ENCODE measurements at regions not wholly inside any gene's neighbourhood (a gene's known extent, or its start where the extent isn't known, plus 50 kb on each side); places are given as distances from the start of the nearest gene placed in this dataset.
A peak's percentile ranks its signal among the peaks of the same experiment; 100 is the strongest.

GRCh38 chr5:68409259-68409658, 193.7 kb downstream of the PIK3R1 start:
- no peak for DNase-seq

DNA sequence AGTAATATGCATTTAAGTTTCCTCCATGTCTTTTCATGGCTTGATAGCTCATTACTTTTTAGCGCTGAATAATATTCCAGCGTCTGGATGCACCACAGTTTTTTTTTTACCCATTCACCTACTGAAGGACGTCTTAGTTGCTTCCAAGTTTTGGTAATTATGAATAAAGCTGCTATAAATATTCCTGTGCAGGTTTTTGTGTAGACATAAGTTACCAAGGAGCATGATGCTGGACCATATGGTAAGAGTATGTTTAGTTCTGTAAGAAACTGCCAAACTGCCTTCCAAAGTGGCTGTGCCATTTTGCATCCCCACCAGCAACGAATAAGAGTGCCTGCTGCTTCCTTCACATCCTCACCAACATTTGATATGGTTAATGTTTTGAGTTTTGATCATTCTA, 195.6 kb downstream of the PIK3R1 start:
- DNase-seq = no peak

GRCh38 chr5:68415177-68416085, 199.9 kb downstream of the PIK3R1 start:
- DNase-seq = no peak

GRCh38 chr5:68416714-68417113, 201.2 kb downstream of the PIK3R1 start:
- DNase-seq = no peak

GRCh38 chr5:68418201-68418600, 202.6 kb downstream of the PIK3R1 start:
- peak; percentile 25 for DNase-seq

GRCh38 chr5:68418680-68419079, 203.1 kb downstream of the PIK3R1 start:
- DNase-seq = peak; percentile 18

- DNase-seq = peak; percentile 31
Measured at GRCh38 chr5:68419081-68419636, 203.6 kb downstream of the PIK3R1 start.

DNA sequence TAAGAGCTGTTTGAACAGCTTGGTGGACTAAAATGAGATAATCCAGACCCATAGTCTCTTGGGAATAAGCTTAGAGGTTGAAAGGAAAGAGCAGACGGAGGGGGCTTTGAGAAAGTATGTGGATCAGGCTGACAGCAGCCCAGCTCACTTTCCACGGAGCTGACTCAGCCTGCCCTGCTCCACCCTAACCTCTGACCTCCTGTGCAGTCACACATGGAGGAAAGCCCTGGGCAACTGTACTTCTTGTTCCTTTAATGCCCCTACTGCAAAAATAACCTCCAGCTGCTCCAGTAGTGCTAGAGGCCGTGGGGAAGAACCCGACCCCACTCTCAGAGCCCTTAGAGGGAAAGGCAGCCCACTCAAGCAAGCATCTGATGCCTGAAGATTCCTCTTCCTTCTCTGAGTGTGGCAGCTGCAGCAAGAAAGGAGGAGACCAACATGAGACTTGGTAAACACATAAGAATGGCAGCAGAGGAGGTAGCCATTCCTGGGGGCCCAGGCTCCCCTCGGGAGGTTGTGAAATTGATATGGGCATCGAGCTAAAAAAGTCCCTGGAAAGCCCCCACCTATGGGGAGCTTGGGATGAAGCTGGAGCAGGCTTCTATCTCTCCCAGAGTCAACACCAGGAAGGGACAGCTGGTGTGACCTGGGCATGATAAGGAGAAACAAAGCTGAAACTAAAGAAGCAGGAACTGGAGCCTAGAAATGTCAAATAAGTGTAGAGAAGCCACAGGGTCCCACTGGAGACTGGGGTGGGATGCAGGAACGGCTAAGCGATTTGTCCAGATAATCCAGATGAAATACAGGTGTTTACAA, 204.3 kb downstream of the PIK3R1 start:
- peak; percentile 91 for DNase-seq

- DNase-seq = peak; percentile 2
Measured at GRCh38 chr5:68420476-68421344, 205.2 kb downstream of the PIK3R1 start.

GRCh38 chr5:68421485-68422220, 206.1 kb downstream of the PIK3R1 start:
- no peak for DNase-seq

- no peak for DNase-seq
Measured at GRCh38 chr5:68423154-68423811, 207.7 kb downstream of the PIK3R1 start.

- peak; percentile 23 for DNase-seq
Measured at GRCh38 chr5:68424799-68425537, 209.4 kb downstream of the PIK3R1 start.

DNA sequence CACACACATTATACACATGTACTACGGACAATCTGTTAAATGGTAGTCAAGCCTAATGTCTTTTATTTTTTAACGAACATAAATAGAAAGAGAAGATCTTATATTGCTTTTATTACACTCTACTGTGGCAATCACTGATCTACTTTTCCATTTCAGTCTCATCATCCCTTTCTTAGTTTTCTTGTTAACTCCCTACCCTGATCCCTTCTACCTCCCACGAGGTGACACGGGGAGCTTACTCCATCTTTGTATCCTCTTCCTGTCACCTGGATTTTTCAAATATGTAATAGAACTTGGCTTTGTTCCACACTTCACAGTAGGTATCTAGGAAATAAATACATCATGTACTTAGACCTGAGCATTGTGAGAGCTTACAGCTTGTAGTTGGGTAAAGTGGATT, 211.0 kb downstream of the PIK3R1 start:
- no peak for DNase-seq

DNA sequence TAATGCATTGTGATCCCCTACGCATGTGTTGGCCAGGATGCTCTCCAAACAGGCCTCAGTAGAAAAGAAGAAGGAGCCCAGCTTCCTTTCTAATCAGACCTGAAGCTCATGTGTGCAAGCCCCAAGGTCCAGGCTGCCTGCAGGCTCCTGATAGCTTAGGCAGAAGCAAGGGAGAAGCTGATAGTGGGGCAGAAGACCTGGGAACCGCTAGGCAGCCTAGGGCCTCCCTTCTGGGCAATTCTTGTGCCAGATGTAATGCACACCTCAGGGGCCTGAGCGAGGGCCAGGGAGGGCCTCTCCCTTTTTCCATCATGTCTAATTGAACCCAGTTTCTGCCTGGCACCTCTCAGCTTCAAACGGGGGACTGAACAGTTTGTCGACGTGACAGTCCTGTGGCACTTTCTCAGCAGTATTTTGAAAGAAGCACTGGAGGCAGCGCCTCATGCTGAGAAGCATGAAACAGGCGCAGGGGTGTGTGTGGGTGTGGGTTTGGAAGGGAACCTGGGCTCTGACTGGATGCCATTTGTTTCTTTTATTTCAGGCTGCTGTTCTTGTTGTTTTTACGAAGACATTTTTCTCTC, 212.8 kb downstream of the PIK3R1 start:
- DNase-seq = no peak

DNA sequence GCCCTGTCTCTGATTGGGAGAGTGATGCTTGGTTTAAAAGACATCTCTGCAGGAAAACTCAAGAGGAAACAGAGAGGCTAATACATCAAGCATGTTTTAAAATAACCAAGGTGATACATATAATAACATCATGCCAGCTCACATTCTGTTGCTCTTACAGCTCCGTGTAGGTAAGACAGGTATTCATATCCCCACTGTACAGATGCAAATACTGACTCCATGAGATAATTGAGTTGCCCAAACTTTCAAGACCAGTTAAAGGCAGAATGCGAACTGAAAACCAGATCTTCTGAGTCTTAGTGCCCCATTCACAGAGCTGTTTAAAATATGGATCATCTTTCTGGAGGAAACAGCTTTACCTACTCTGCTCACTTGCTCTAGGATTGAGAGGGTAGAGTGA, 214.0 kb downstream of the PIK3R1 start:
- DNase-seq = no peak

- no peak for DNase-seq
Measured at GRCh38 chr5:68430279-68430678, 214.7 kb downstream of the PIK3R1 start.

- DNase-seq = no peak
Measured at GRCh38 chr5:68431186-68431585, 215.6 kb downstream of the PIK3R1 start.

GRCh38 chr5:68431601-68432337, 216.2 kb downstream of the PIK3R1 start:
- DNase-seq = peak; percentile 1

DNA sequence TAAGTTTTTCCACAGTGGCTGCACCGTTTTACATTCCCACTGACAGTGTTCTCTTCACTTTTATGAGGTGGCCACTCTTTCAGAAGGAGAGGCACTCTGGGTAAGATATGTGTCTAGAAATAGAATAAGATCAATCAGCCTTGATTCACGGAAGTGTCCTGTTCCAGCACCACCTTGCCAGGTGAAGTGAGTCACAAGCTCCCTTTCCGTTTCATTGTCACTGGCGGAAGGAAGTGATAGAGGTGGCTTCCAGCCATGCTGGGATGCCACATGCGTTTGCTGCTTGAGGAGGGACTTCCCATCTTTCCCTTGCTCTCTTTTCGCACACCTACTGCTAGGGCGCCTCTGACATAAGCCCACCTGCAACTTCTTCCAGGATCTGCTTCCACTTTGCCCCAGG, 217.1 kb downstream of the PIK3R1 start:
- no peak for DNase-seq

Data from NCI-H82 (cell line).